ENCODE measurements at regions not wholly inside any gene's neighbourhood (a gene's known extent, or its start where the extent isn't known, plus 50 kb on each side); places are given as distances from the start of the nearest gene placed in this dataset.
A peak's percentile ranks its signal among the peaks of the same experiment; 100 is the strongest.

GRCh38 chr13:80988391-80989151, 647.6 kb upstream of the SPRY2 start:
- Histone ChIP-seq H2AFZ (ENCODE audit: low read length) (no peak overlapping the region), H3K4me3 (ENCODE audit: low read depth, low read length, poor library complexity, severe bottlenecking) (no peak overlapping the region), H3K9me2 (ENCODE audit: insufficient read depth, low read length) (no peaks in the 10 kb centered on the region), H3K4me1 (ENCODE audit: insufficient read depth, low read length, poor library complexity, severe bottlenecking) (no peaks in the 10 kb centered on the region), H3K9me3 (ENCODE audit: low read length) (no peaks in the 10 kb centered on the region), H4K20me1 (ENCODE audit: insufficient read depth, low read length) (no peaks in the 10 kb centered on the region), H3K36me3 (ENCODE audit: insufficient read depth, low read length) (no peaks in the 10 kb centered on the region), H3K79me2 (ENCODE audit: insufficient read depth, low read depth, low read length) (no peaks in the 10 kb centered on the region), H3K27ac (ENCODE audit: low read depth, low read length, poor library complexity, severe bottlenecking) (no peak overlapping the region), H3K4me2 (ENCODE audit: low read length) (no peak overlapping the region)
- TF ChIP-seq EZH2phosphoT487 (IDR thresholded peaks at IDR 0.05; ENCODE audit: borderline replicate concordance, low read depth, low read length) (no peak), CTCF (conservative IDR thresholded peaks at IDR 0.05; ENCODE audit: low read length) (no peak)
- intact Hi-C loops (cut with micrococcal nuclease; ENCODE audit: unreplicated experiment): no loop called here
- no peak for DNase-seq (ENCODE audit: low spot score)
- CTCF ChIA-PET (ENCODE audit: unreplicated experiment): no interaction called here
- POLR2A ChIA-PET: interaction anchor here (1.1 kb wide), 1 partner anchor 29 kb away, joined by 4 read pairs; no protein-coding TSS in a partner anchor
- BruUV-seq (replicated peaks): no TSS peak

DNA sequence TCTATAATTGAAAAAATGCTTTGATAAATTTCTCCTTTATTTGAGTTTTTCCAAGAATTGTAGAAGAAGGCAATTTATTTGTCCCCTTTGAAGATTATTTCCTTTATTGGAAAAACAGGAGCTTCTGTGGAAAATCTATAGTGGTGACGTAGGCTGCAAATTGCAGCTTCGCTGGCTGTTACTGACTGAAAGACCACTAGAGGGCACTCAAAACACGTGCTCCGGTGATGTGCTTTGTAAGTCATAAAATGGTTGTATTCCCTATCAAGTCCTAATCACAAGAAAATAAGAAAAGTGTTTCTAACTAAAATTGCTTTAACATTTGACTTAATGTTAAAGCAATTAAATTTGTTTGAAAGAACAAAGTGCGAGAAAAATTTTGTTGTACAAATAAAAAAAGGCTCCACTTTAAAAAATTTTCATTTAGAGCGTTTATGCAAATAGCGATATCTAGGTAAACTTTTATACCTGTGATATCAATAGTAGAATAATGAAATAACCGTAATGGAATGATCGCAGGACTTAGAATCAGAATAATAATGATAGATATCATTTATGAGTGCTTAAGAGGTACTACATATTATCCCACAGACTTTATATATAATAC, 638.2 kb upstream of the SPRY2 start:
- ChIA-PET CTCF (ENCODE audit: unreplicated experiment) (no interaction called here), POLR2A (no interaction called here)
- no TSS peak for BruUV-seq (replicated peaks)
- intact Hi-C loops (cut with micrococcal nuclease; ENCODE audit: unreplicated experiment): loop anchor here (5.0 kb wide), 1 partner anchor 38 kb away; no protein-coding TSS in a partner anchor
- TF ChIP-seq CTCF (conservative IDR thresholded peaks at IDR 0.05; ENCODE audit: low read length) (peak; percentile 95), EZH2phosphoT487 (IDR thresholded peaks at IDR 0.05; ENCODE audit: borderline replicate concordance, low read depth, low read length) (no peak)
- H2AFZ ChIP-seq (ENCODE audit: low read length): no peak overlapping the region
- no peaks in the 10 kb centered on the region for H3K9me3 ChIP-seq (ENCODE audit: low read length)
- H3K79me2 ChIP-seq (ENCODE audit: insufficient read depth, low read depth, low read length): no peaks in the 10 kb centered on the region
- no peaks in the 10 kb centered on the region for H3K36me3 ChIP-seq (ENCODE audit: insufficient read depth, low read length)
- H3K4me2 ChIP-seq (ENCODE audit: low read length): no peak overlapping the region
- H3K4me1 ChIP-seq (ENCODE audit: insufficient read depth, low read length, poor library complexity, severe bottlenecking): no peaks in the 10 kb centered on the region
- H4K20me1 ChIP-seq (ENCODE audit: insufficient read depth, low read length): no peaks in the 10 kb centered on the region
- no peak overlapping the region for H3K4me3 ChIP-seq (ENCODE audit: low read depth, low read length, poor library complexity, severe bottlenecking)
- H3K27ac ChIP-seq (ENCODE audit: low read depth, low read length, poor library complexity, severe bottlenecking): no peak overlapping the region
- DNase-seq (ENCODE audit: low spot score): peak; percentile 53
- H3K9me2 ChIP-seq (ENCODE audit: insufficient read depth, low read length): no peaks in the 10 kb centered on the region

DNA sequence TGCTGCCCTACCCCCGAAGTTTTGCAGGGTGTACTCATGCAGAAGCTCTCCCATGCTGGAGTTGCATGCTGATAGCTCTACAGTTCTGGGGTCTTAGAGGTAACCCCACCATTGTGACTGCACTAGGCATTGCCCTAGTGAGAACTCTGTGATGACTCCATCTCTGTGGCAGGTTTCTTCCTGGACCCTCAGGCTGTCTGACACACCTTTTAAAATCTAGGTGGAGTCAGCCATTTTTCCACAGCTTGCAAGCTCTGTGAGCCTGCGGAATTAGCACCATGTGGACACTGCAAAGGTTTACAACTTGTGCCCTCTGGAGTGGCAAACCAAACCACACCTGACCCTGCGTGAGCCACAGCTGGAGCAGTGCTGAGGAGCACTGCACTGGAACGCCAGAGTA, 636.2 kb upstream of the SPRY2 start:
- DNase-seq (ENCODE audit: low spot score): no peak
- POLR2A ChIA-PET: no interaction called here
- no peaks in the 10 kb centered on the region for H3K36me3 ChIP-seq (ENCODE audit: insufficient read depth, low read length)
- intact Hi-C loops (cut with micrococcal nuclease; ENCODE audit: unreplicated experiment): loop anchor here (5.0 kb wide), 1 partner anchor 40 kb away; no protein-coding TSS in a partner anchor
- H3K27ac ChIP-seq (ENCODE audit: low read depth, low read length, poor library complexity, severe bottlenecking): no peak overlapping the region
- H3K4me1 ChIP-seq (ENCODE audit: insufficient read depth, low read length, poor library complexity, severe bottlenecking): no peaks in the 10 kb centered on the region
- H4K20me1 ChIP-seq (ENCODE audit: insufficient read depth, low read length): no peaks in the 10 kb centered on the region
- no peak overlapping the region for H3K4me2 ChIP-seq (ENCODE audit: low read length)
- CTCF ChIA-PET (ENCODE audit: unreplicated experiment): no interaction called here
- H3K9me2 ChIP-seq (ENCODE audit: insufficient read depth, low read length): no peaks in the 10 kb centered on the region
- TF ChIP-seq CTCF (conservative IDR thresholded peaks at IDR 0.05; ENCODE audit: low read length): no peak
- TF ChIP-seq EZH2phosphoT487 (IDR thresholded peaks at IDR 0.05; ENCODE audit: borderline replicate concordance, low read depth, low read length): no peak
- BruUV-seq (replicated peaks): no TSS peak
- H3K79me2 ChIP-seq (ENCODE audit: insufficient read depth, low read depth, low read length): no peaks in the 10 kb centered on the region
- no peaks in the 10 kb centered on the region for H3K9me3 ChIP-seq (ENCODE audit: low read length)
- H2AFZ ChIP-seq (ENCODE audit: low read length): no peak overlapping the region
- H3K4me3 ChIP-seq (ENCODE audit: low read depth, low read length, poor library complexity, severe bottlenecking): no peak overlapping the region
